ENCODE measurements at regions not wholly inside any gene's neighbourhood (a gene's known extent, or its start where the extent isn't known, plus 50 kb on each side); places are given as distances from the start of the nearest gene placed in this dataset.
A peak's percentile ranks its signal among the peaks of the same experiment; 100 is the strongest.

- H3K4me3 ChIP-seq (ENCODE audit: insufficient read length, low read depth), result no peak overlapping the region
- no peaks in the 10 kb centered on the region for H3K9me3 ChIP-seq (ENCODE audit: insufficient read depth, low read length)
- no peaks in the 10 kb centered on the region for H3K4me1 ChIP-seq (ENCODE audit: insufficient read depth, insufficient read length)
- no peak overlapping the region for H3K9ac ChIP-seq (ENCODE audit: insufficient read length, low read depth)
- no peaks in the 10 kb centered on the region for H3K36me3 ChIP-seq (ENCODE audit: insufficient read depth, insufficient read length, low read length)
- TF ChIP-seq ZNF274 (IDR thresholded peaks at IDR 0.05; ENCODE audit: low read depth, low read length) (no peak), SUZ12 (IDR thresholded peaks at IDR 0.05; ENCODE audit: extremely low read depth, insufficient read depth, insufficient read length) (no peak), YY1 (IDR thresholded peaks at IDR 0.05; ENCODE audit: insufficient read depth, insufficient read length) (no peak)
- no peaks in the 10 kb centered on the region for H3K27me3 ChIP-seq (ENCODE audit: insufficient read depth, insufficient read length)
- no peak for DNase-seq (ENCODE audit: low read depth, low spot score)
Measured at GRCh38 chr5:116645627-116646026, 71.0 kb upstream of the SEMA6A start.

GRCh38 chr5:116640236-116640635 lies 65.6 kb upstream of the SEMA6A start:
- peaks cover 10% of the 10 kb centered on the region; the same call in 1 of the 2 replicates for H3K9me3 ChIP-seq (ENCODE audit: insufficient read depth, low read length)
- no peaks in the 10 kb centered on the region for H3K4me1 ChIP-seq (ENCODE audit: insufficient read depth, insufficient read length)
- TF ChIP-seq YY1 (IDR thresholded peaks at IDR 0.05; ENCODE audit: insufficient read depth, insufficient read length) (no peak), SUZ12 (IDR thresholded peaks at IDR 0.05; ENCODE audit: extremely low read depth, insufficient read depth, insufficient read length) (no peak), ZNF274 (IDR thresholded peaks at IDR 0.05; ENCODE audit: low read depth, low read length) (no peak)
- H3K4me3 ChIP-seq (ENCODE audit: insufficient read length, low read depth), result no peak overlapping the region
- no peak overlapping the region for H3K9ac ChIP-seq (ENCODE audit: insufficient read length, low read depth)
- H3K27me3 ChIP-seq (ENCODE audit: insufficient read depth, insufficient read length), result no peaks in the 10 kb centered on the region
- DNase-seq (ENCODE audit: low read depth, low spot score), result no peak
- no peaks in the 10 kb centered on the region for H3K36me3 ChIP-seq (ENCODE audit: insufficient read depth, insufficient read length, low read length)

GRCh38 chr5:116637149-116637740 lies 62.6 kb upstream of the SEMA6A start:
- no peak overlapping the region for H3K4me3 ChIP-seq (ENCODE audit: insufficient read length, low read depth)
- no peak for TF ChIP-seq SUZ12 (IDR thresholded peaks at IDR 0.05; ENCODE audit: extremely low read depth, insufficient read depth, insufficient read length)
- no peak for TF ChIP-seq YY1 (IDR thresholded peaks at IDR 0.05; ENCODE audit: insufficient read depth, insufficient read length)
- TF ChIP-seq ZNF274 (IDR thresholded peaks at IDR 0.05; ENCODE audit: low read depth, low read length), result no peak
- no peaks in the 10 kb centered on the region for H3K4me1 ChIP-seq (ENCODE audit: insufficient read depth, insufficient read length)
- H3K36me3 ChIP-seq (ENCODE audit: insufficient read depth, insufficient read length, low read length), result no peaks in the 10 kb centered on the region
- H3K9ac ChIP-seq (ENCODE audit: insufficient read length, low read depth), result no peak overlapping the region
- H3K27me3 ChIP-seq (ENCODE audit: insufficient read depth, insufficient read length), result no peaks in the 10 kb centered on the region
- peaks cover 10% of the 10 kb centered on the region; the same call in 1 of the 2 replicates for H3K9me3 ChIP-seq (ENCODE audit: insufficient read depth, low read length)
- no peak for DNase-seq (ENCODE audit: low read depth, low spot score)

GRCh38 chr5:116632890-116633289 lies 58.3 kb upstream of the SEMA6A start:
- Histone ChIP-seq H3K9me3 (ENCODE audit: insufficient read depth, low read length) (peaks cover 10% of the 10 kb centered on the region; the same call in 1 of the 2 replicates), H3K9ac (ENCODE audit: insufficient read length, low read depth) (no peak overlapping the region), H3K36me3 (ENCODE audit: insufficient read depth, insufficient read length, low read length) (no peaks in the 10 kb centered on the region), H3K4me1 (ENCODE audit: insufficient read depth, insufficient read length) (no peaks in the 10 kb centered on the region), H3K27me3 (ENCODE audit: insufficient read depth, insufficient read length) (no peaks in the 10 kb centered on the region), H3K4me3 (ENCODE audit: insufficient read length, low read depth) (no peak overlapping the region)
- TF ChIP-seq ZNF274 (IDR thresholded peaks at IDR 0.05; ENCODE audit: low read depth, low read length) (no peak), SUZ12 (IDR thresholded peaks at IDR 0.05; ENCODE audit: extremely low read depth, insufficient read depth, insufficient read length) (no peak), YY1 (IDR thresholded peaks at IDR 0.05; ENCODE audit: insufficient read depth, insufficient read length) (no peak)
- DNase-seq (ENCODE audit: low read depth, low spot score), result no peak

- no peak for TF ChIP-seq ZNF274 (IDR thresholded peaks at IDR 0.05; ENCODE audit: low read depth, low read length)
- TF ChIP-seq SUZ12 (IDR thresholded peaks at IDR 0.05; ENCODE audit: extremely low read depth, insufficient read depth, insufficient read length), result no peak
- TF ChIP-seq YY1 (IDR thresholded peaks at IDR 0.05; ENCODE audit: insufficient read depth, insufficient read length), result no peak
- H3K4me1 ChIP-seq (ENCODE audit: insufficient read depth, insufficient read length), result no peaks in the 10 kb centered on the region
- H3K27me3 ChIP-seq (ENCODE audit: insufficient read depth, insufficient read length), result no peaks in the 10 kb centered on the region
- H3K9ac ChIP-seq (ENCODE audit: insufficient read length, low read depth), result no peak overlapping the region
- peaks cover 8% of the 10 kb centered on the region; the same call in 1 of the 2 replicates for H3K9me3 ChIP-seq (ENCODE audit: insufficient read depth, low read length)
- no peaks in the 10 kb centered on the region for H3K36me3 ChIP-seq (ENCODE audit: insufficient read depth, insufficient read length, low read length)
- no peak overlapping the region for H3K4me3 ChIP-seq (ENCODE audit: insufficient read length, low read depth)
- no peak for DNase-seq (ENCODE audit: low read depth, low spot score)
Measured at GRCh38 chr5:116631147-116631546, 56.5 kb upstream of the SEMA6A start.

- Histone ChIP-seq H3K27me3 (ENCODE audit: insufficient read depth, insufficient read length) (no peaks in the 10 kb centered on the region), H3K4me3 (ENCODE audit: insufficient read length, low read depth) (no peak overlapping the region), H3K36me3 (ENCODE audit: insufficient read depth, insufficient read length, low read length) (no peaks in the 10 kb centered on the region), H3K4me1 (ENCODE audit: insufficient read depth, insufficient read length) (no peaks in the 10 kb centered on the region), H3K9me3 (ENCODE audit: insufficient read depth, low read length) (no peaks in the 10 kb centered on the region), H3K9ac (ENCODE audit: insufficient read length, low read depth) (no peak overlapping the region)
- peak; percentile 63 for DNase-seq (ENCODE audit: low read depth, low spot score)
- no peak for TF ChIP-seq ZNF274 (IDR thresholded peaks at IDR 0.05; ENCODE audit: low read depth, low read length)
- TF ChIP-seq YY1 (IDR thresholded peaks at IDR 0.05; ENCODE audit: insufficient read depth, insufficient read length), result no peak
- no peak for TF ChIP-seq SUZ12 (IDR thresholded peaks at IDR 0.05; ENCODE audit: extremely low read depth, insufficient read depth, insufficient read length)
Measured at GRCh38 chr5:116629168-116629567, 54.5 kb upstream of the SEMA6A start.

GRCh38 chr5:116626945-116627679 lies 52.5 kb upstream of the SEMA6A start:
- H3K36me3 ChIP-seq (ENCODE audit: insufficient read depth, insufficient read length, low read length), result no peaks in the 10 kb centered on the region
- no peaks in the 10 kb centered on the region for H3K4me1 ChIP-seq (ENCODE audit: insufficient read depth, insufficient read length)
- DNase-seq (ENCODE audit: low read depth, low spot score), result no peak
- H3K9me3 ChIP-seq (ENCODE audit: insufficient read depth, low read length), result no peaks in the 10 kb centered on the region
- TF ChIP-seq SUZ12 (IDR thresholded peaks at IDR 0.05; ENCODE audit: extremely low read depth, insufficient read depth, insufficient read length) (no peak), ZNF274 (IDR thresholded peaks at IDR 0.05; ENCODE audit: low read depth, low read length) (no peak), YY1 (IDR thresholded peaks at IDR 0.05; ENCODE audit: insufficient read depth, insufficient read length) (no peak)
- no peak overlapping the region for H3K9ac ChIP-seq (ENCODE audit: insufficient read length, low read depth)
- no peaks in the 10 kb centered on the region for H3K27me3 ChIP-seq (ENCODE audit: insufficient read depth, insufficient read length)
- H3K4me3 ChIP-seq (ENCODE audit: insufficient read length, low read depth), result no peak overlapping the region

Measured in NT2/D1 (cell line).